Fibroblast of pulmonary artery (primary cell): ENCODE measurements at regions not wholly inside any gene's neighbourhood (a gene's known extent, or its start where the extent isn't known, plus 50 kb on each side); places are given as distances from the start of the nearest gene placed in this dataset.

ENCODE experiments used
- DNase-seq: peaks from one replicate; pipeline ENCODE4 v3.0.0-alpha.2; 2010; ENCODE audit warnings: low read depth
- H3K4me3 ChIP-seq: replicated peaks from 2 replicates; pipeline ENCODE4 v1.5.1; 2011; ENCODE audit warnings: low read depth, mild to moderate bottlenecking, control low read depth, low read length, moderate library complexity
- CTCF ChIP-seq: IDR thresholded peaks from 2 replicates; pipeline ENCODE4 v1.5.1; 2011; ENCODE audit warnings: mild to moderate bottlenecking, control low read depth, low read length, inconsistent platforms; ENCODE audit errors: missing control alignments

- TF ChIP-seq CTCF: no peak
- DNase-seq: peak; percentile 73
- no peak overlapping the region for H3K4me3 ChIP-seq
Measured at GRCh38 chr3:107986505-107986904, 104.3 kb downstream of the CD47 start.

GRCh38 chr3:107985496-107985895 lies 105.3 kb downstream of the CD47 start:
- H3K4me3 ChIP-seq: no peak overlapping the region
- no peak for DNase-seq
- no peak for TF ChIP-seq CTCF

- DNase-seq: no peak
- H3K4me3 ChIP-seq: no peak overlapping the region
- TF ChIP-seq CTCF: no peak
Measured at GRCh38 chr3:107983247-107983646, 107.6 kb downstream of the CD47 start.

GRCh38 chr3:107982165-107982564 lies 108.7 kb downstream of the CD47 start:
- no peak for TF ChIP-seq CTCF
- no peak overlapping the region for H3K4me3 ChIP-seq
- DNase-seq: no peak

- no peak overlapping the region for H3K4me3 ChIP-seq
- no peak for DNase-seq
- no peak for TF ChIP-seq CTCF
Measured at GRCh38 chr3:107981471-107982111, 109.2 kb downstream of the CD47 start.

- TF ChIP-seq CTCF: no peak
- DNase-seq: peak; percentile 71
- H3K4me3 ChIP-seq: no peak overlapping the region
Measured at GRCh38 chr3:107979538-107979937, 111.3 kb downstream of the CD47 start.
